ENCODE measurements at regions not wholly inside any gene's neighbourhood (a gene's known extent, or its start where the extent isn't known, plus 50 kb on each side); places are given as distances from the start of the nearest gene placed in this dataset.

GRCh38 chr18:51568151-51568550 lies 370.7 kb upstream of the MEX3C start (continued):
- TF ChIP-seq, protein P1, sequence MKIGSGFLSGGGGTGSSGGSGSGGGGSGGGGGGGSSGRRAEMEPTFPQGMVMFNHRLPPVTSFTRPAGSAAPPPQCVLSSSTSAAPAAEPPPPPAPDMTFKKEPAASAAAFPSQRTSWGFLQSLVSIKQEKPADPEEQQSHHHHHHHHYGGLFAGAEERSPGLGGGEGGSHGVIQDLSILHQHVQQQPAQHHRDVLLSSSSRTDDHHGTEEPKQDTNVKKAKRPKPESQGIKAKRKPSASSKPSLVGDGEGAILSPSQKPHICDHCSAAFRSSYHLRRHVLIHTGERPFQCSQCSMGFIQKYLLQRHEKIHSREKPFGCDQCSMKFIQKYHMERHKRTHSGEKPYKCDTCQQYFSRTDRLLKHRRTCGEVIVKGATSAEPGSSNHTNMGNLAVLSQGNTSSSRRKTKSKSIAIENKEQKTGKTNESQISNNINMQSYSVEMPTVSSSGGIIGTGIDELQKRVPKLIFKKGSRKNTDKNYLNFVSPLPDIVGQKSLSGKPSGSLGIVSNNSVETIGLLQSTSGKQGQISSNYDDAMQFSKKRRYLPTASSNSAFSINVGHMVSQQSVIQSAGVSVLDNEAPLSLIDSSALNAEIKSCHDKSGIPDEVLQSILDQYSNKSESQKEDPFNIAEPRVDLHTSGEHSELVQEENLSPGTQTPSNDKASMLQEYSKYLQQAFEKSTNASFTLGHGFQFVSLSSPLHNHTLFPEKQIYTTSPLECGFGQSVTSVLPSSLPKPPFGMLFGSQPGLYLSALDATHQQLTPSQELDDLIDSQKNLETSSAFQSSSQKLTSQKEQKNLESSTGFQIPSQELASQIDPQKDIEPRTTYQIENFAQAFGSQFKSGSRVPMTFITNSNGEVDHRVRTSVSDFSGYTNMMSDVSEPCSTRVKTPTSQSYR (CRISPR knock-in tag; IDR thresholded peaks at IDR 0.05) = no peak
- no peak for TF ChIP-seq KAT7 (CRISPR knock-in tag; IDR thresholded peaks at IDR 0.05; ENCODE audit: borderline replicate concordance)
- TF ChIP-seq, protein P2, sequence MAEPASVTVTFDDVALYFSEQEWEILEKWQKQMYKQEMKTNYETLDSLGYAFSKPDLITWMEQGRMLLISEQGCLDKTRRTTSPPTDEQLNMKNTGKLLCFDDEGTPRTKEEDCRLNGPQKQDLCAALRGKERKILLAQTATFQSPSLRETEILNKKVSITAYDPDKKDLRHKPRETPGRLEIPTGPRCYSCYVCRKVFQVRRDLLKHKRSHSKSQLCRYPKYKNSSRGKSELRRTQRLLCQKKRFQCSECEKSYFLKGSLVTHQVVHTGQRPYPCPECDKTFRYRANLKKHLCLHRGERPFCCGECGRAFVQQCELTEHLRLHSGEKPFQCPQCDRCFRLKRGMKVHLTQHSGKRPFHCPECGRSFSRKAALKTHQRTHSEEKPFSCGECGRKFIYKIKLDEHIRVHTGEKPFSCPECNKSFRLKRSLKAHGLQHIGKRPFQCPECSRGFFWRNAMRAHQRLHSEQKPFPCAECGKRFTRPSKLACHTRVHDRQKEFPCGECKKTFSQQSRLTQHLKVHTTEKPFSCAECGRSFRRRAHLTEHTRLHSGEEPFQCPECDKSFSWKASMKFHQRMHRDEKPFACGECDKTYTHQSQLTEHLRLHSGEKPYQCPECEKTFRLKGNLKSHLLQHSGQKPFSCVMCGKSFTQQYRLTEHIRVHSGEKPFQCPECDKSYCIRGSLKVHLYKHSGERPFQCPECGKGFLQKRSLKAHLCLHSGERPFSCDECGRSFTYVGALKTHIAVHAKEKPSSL (CRISPR knock-in tag; conservative IDR thresholded peaks at IDR 0.05) = no peak
- TF ChIP-seq ZNF232 (CRISPR knock-in tag; IDR thresholded peaks at IDR 0.05) = no peak
- no peak for TF ChIP-seq MXD4 (CRISPR knock-in tag; IDR thresholded peaks at IDR 0.05; ENCODE audit: borderline replicate concordance)
- no peak for TF ChIP-seq ATF6 (CRISPR knock-in tag; IDR thresholded peaks at IDR 0.05)
- no peak for TF ChIP-seq ATF3 (CRISPR knock-in tag; conservative IDR thresholded peaks at IDR 0.05)
- TF ChIP-seq GRHL2 (CRISPR knock-in tag; IDR thresholded peaks at IDR 0.05; ENCODE audit: insufficient replicate concordance, severe bottlenecking) = no peak
- TF ChIP-seq, protein P3, sequence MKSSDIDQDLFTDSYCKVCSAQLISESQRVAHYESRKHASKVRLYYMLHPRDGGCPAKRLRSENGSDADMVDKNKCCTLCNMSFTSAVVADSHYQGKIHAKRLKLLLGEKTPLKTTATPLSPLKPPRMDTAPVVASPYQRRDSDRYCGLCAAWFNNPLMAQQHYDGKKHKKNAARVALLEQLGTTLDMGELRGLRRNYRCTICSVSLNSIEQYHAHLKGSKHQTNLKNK (CRISPR knock-in tag; IDR thresholded peaks at IDR 0.05) = no peak
- TF ChIP-seq, protein P4, sequence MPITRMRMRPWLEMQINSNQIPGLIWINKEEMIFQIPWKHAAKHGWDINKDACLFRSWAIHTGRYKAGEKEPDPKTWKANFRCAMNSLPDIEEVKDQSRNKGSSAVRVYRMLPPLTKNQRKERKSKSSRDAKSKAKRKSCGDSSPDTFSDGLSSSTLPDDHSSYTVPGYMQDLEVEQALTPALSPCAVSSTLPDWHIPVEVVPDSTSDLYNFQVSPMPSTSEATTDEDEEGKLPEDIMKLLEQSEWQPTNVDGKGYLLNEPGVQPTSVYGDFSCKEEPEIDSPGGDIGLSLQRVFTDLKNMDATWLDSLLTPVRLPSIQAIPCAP (CRISPR knock-in tag; IDR thresholded peaks at IDR 0.05) = no peak

GRCh38 chr18:51569153-51569552 lies 371.7 kb upstream of the MEX3C start:
- DNase-seq (ENCODE audit: low spot score) = no peak
- Mint-ChIP-seq H3K27ac (no peak overlapping the region), H3K4me1 (no peaks in the 10 kb centered on the region; the same call in 1 of the 2 replicates), H3K27me3 (ENCODE audit: low read depth) (no peaks in the 10 kb centered on the region), H3K4me3 (no peak overlapping the region), H3K36me3 (no peaks in the 10 kb centered on the region), H3K9me3 (peaks cover 13% of the 10 kb centered on the region)
- TF ChIP-seq E2F4 (CRISPR knock-in tag; IDR thresholded peaks at IDR 0.05; ENCODE audit: borderline replicate concordance, low read depth) (no peak), ZNF396 (CRISPR knock-in tag; IDR thresholded peaks at IDR 0.05; ENCODE audit: borderline replicate concordance) (no peak), TEAD1 (CRISPR knock-in tag; IDR thresholded peaks at IDR 0.05) (no peak), ZNF263 (CRISPR knock-in tag; IDR thresholded peaks at IDR 0.05; ENCODE audit: low read depth) (no peak), MYBL2 (CRISPR knock-in tag; IDR thresholded peaks at IDR 0.05) (no peak), ZNF232 (CRISPR knock-in tag; IDR thresholded peaks at IDR 0.05) (no peak), SOX15 (CRISPR knock-in tag; IDR thresholded peaks at IDR 0.05) (no peak), SMAD4 (CRISPR knock-in tag; IDR thresholded peaks at IDR 0.05) (no peak), OVOL2 (CRISPR knock-in tag; IDR thresholded peaks at IDR 0.05; ENCODE audit: borderline replicate concordance) (no peak), FOXJ3 (CRISPR knock-in tag; IDR thresholded peaks at IDR 0.05; ENCODE audit: borderline replicate concordance) (no peak)
- TF ChIP-seq, protein P5, sequence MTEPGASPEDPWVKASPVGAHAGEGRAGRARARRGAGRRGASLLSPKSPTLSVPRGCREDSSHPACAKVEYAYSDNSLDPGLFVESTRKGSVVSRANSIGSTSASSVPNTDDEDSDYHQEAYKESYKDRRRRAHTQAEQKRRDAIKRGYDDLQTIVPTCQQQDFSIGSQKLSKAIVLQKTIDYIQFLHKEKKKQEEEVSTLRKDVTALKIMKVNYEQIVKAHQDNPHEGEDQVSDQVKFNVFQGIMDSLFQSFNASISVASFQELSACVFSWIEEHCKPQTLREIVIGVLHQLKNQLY (CRISPR knock-in tag; IDR thresholded peaks at IDR 0.05) = no peak
- TF ChIP-seq, protein P6, sequence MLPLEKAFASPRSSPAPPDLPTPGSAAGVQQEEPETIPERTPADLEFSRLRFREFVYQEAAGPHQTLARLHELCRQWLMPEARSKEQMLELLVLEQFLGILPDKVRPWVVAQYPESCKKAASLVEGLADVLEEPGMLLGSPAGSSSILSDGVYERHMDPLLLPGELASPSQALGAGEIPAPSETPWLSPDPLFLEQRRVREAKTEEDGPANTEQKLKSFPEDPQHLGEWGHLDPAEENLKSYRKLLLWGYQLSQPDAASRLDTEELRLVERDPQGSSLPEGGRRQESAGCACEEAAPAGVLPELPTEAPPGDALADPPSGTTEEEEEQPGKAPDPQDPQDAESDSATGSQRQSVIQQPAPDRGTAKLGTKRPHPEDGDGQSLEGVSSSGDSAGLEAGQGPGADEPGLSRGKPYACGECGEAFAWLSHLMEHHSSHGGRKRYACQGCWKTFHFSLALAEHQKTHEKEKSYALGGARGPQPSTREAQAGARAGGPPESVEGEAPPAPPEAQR (CRISPR knock-in tag; IDR thresholded peaks at IDR 0.05) = no peak
- ChIA-PET POLR2A (no interaction called here), CTCF (no interaction called here)
- ATAC-seq = no peak
